CD8-positive, alpha-beta memory T cell (primary cell): ENCODE measurements at regions not wholly inside any gene's neighbourhood (a gene's known extent, or its start where the extent isn't known, plus 50 kb on each side); places are given as distances from the start of the nearest gene placed in this dataset.

Experiments used
- CTCF ChIA-PET: fragments of 350-600 bp; sonication (Branson Sonifier 250); formaldehyde crosslinking; loops from one replicate; lab custom pipeline; 2021; ENCODE audit warnings: antibody characterized with exemption; lab: Charles Lee
- POLR2A ChIA-PET: fragments of 350-600 bp; sonication (Branson Sonifier 250); formaldehyde crosslinking; loops from one replicate; lab custom pipeline; 2021; ENCODE audit warnings: antibody characterized with exemption; lab: Charles Lee
- DNase-seq, 5 donors: peaks; one replicate each; pipeline versions ENCODE4 v3.0.0 to v3.0.0-alpha.2; 2020 to 2022; ENCODE audit warnings: mixed read lengths in 1 of 5
- H3K27ac ChIP-seq: one replicate; pipeline ENCODE4 v1.7.0; 2013; ENCODE audit warnings: low read depth, mild to moderate bottlenecking, low read length, moderate library complexity
- H3K27me3 ChIP-seq: 2 replicates; pipeline ENCODE4 v1.7.0; 2013; ENCODE audit warnings: low read length, mild to moderate bottlenecking; ENCODE audit not compliant: insufficient read depth, poor library complexity, severe bottlenecking
- H3K36me3 ChIP-seq: 2 replicates; pipeline ENCODE4 v1.7.0; 2013; ENCODE audit warnings: mild to moderate bottlenecking, low read length, moderate library complexity; ENCODE audit not compliant: insufficient read depth
- H3K4me1 ChIP-seq: 2 replicates; pipeline ENCODE4 v1.7.0; 2013; ENCODE audit warnings: mild to moderate bottlenecking, low read length, moderate library complexity; ENCODE audit not compliant: insufficient read depth
- H3K4me3 ChIP-seq: 2 replicates; pipeline ENCODE4 v1.7.0; 2013; ENCODE audit warnings: mild to moderate bottlenecking, low read length
- H3K9me3 ChIP-seq: 2 replicates; pipeline ENCODE4 v1.7.0; 2013; ENCODE audit warnings: mild to moderate bottlenecking, low read length
- H3K27ac Mint-ChIP-seq, 8 donors: one replicate each; pipeline ENCODE4 v1.8.0; 2020 to 2021; ENCODE audit warnings: mixed read lengths in 8 of 8, mild to moderate bottlenecking in 6 of 8, inconsistent platforms in 3 of 8, moderate library complexity in 3 of 8
- H3K27me3 Mint-ChIP-seq, 2 donors: one replicate each; pipeline ENCODE4 v1.8.0; 2020 to 2021; ENCODE audit warnings: mixed read lengths in 2 of 2, mild to moderate bottlenecking in 1 of 2, moderate library complexity in 1 of 2
- H3K36me3 Mint-ChIP-seq, 3 donors: one replicate each; pipeline ENCODE4 v1.8.0; 2020 to 2021; ENCODE audit warnings: mixed read lengths in 3 of 3, inconsistent platforms in 1 of 3, mild to moderate bottlenecking in 1 of 3
- H3K4me1 Mint-ChIP-seq, 3 donors: one replicate each; pipeline ENCODE4 v1.8.0; 2020 to 2021; ENCODE audit warnings: mixed read lengths in 3 of 3, inconsistent platforms in 1 of 3, mild to moderate bottlenecking in 1 of 3
- H3K4me3 Mint-ChIP-seq, 7 donors: one replicate each; pipeline ENCODE4 v1.8.0; 2020 to 2021; ENCODE audit warnings: mixed read lengths in 7 of 7, mild to moderate bottlenecking in 6 of 7, moderate library complexity in 4 of 7, inconsistent platforms in 2 of 7
- H3K9me3 Mint-ChIP-seq, 5 donors: one replicate each; pipeline ENCODE4 v1.8.0; 2020 to 2022; ENCODE audit warnings: mixed read lengths in 5 of 5, mild to moderate bottlenecking in 3 of 5, moderate library complexity in 2 of 5, inconsistent platforms in 1 of 5

- Histone ChIP-seq H3K27me3 (no peaks in the 10 kb centered on the region), H3K36me3 (no peaks in the 10 kb centered on the region), H3K9me3 (no peaks in the 10 kb centered on the region), H3K27ac (no peak overlapping the region), H3K4me1 (no peaks in the 10 kb centered on the region), H3K4me3 (no peak overlapping the region)
- Mint-ChIP-seq H3K27ac (no peak overlapping the region), H3K36me3 (no peaks in the 10 kb centered on the region), H3K4me3 (no peak overlapping the region), H3K4me1 (no peaks in the 10 kb centered on the region), H3K9me3 (no peaks in the 10 kb centered on the region), H3K27me3 (peaks cover 0 to 3% of the 10 kb centered on the region in 2 donors)
- no peak for DNase-seq
- ChIA-PET POLR2A (no interaction called here), CTCF (no interaction called here)
These were observed 165.0 kb downstream of the FMR1NB start for GRCh38 chrX:148146121-148146520.

- Mint-ChIP-seq H3K27me3 (peaks cover 3 to 10% of the 10 kb centered on the region in 2 donors), H3K4me1 (no peaks in the 10 kb centered on the region), H3K9me3 (no peaks in the 10 kb centered on the region), H3K4me3 (no peak overlapping the region), H3K27ac (no peak overlapping the region), H3K36me3 (no peaks in the 10 kb centered on the region)
- Histone ChIP-seq H3K27ac (no peak overlapping the region), H3K9me3 (no peaks in the 10 kb centered on the region), H3K36me3 (no peaks in the 10 kb centered on the region), H3K4me3 (no peak overlapping the region), H3K27me3 (no peaks in the 10 kb centered on the region), H3K4me1 (no peaks in the 10 kb centered on the region)
- POLR2A ChIA-PET = no interaction called here
- no peak for DNase-seq
- CTCF ChIA-PET = no interaction called here
These were observed 175.8 kb downstream of the FMR1NB start for GRCh38 chrX:148156986-148157385.

GRCh38 chrX:148159796-148160195, 178.7 kb downstream of the FMR1NB start:
- H3K36me3 Mint-ChIP-seq = no peaks in the 10 kb centered on the region
- H3K36me3 ChIP-seq = no peaks in the 10 kb centered on the region
- no peak overlapping the region for H3K4me3 Mint-ChIP-seq
- H3K4me1 ChIP-seq = no peaks in the 10 kb centered on the region
- H3K27me3 ChIP-seq = no peaks in the 10 kb centered on the region
- H3K27ac Mint-ChIP-seq = no peak overlapping the region
- no peaks in the 10 kb centered on the region for H3K4me1 Mint-ChIP-seq
- H3K27ac ChIP-seq = no peak overlapping the region
- peaks cover 3 to 11% of the 10 kb centered on the region in 2 donors for H3K27me3 Mint-ChIP-seq
- peaks cover 0 to 2% (median 0%) of the 10 kb centered on the region in 5 donors for H3K9me3 Mint-ChIP-seq
- no peaks in the 10 kb centered on the region for H3K9me3 ChIP-seq
- no peak for DNase-seq
- ChIA-PET POLR2A (no interaction called here), CTCF (no interaction called here)
- no peak overlapping the region for H3K4me3 ChIP-seq

GRCh38 chrX:148161701-148162100, 180.6 kb downstream of the FMR1NB start:
- no peaks in the 10 kb centered on the region for H3K4me1 ChIP-seq
- no peaks in the 10 kb centered on the region for H3K27me3 ChIP-seq
- no peaks in the 10 kb centered on the region for H3K36me3 Mint-ChIP-seq
- H3K27me3 Mint-ChIP-seq = peaks cover 3 to 10% of the 10 kb centered on the region in 2 donors
- H3K27ac Mint-ChIP-seq = no peak overlapping the region
- H3K36me3 ChIP-seq = no peaks in the 10 kb centered on the region
- no peak overlapping the region for H3K4me3 Mint-ChIP-seq
- no peak for DNase-seq
- no peaks in the 10 kb centered on the region for H3K9me3 ChIP-seq
- POLR2A ChIA-PET = no interaction called here
- H3K4me1 Mint-ChIP-seq = no peaks in the 10 kb centered on the region
- no peak overlapping the region for H3K27ac ChIP-seq
- CTCF ChIA-PET = no interaction called here
- no peak overlapping the region for H3K4me3 ChIP-seq
- peaks cover 0 to 2% (median 0%) of the 10 kb centered on the region in 5 donors for H3K9me3 Mint-ChIP-seq

- no peak overlapping the region for H3K27ac ChIP-seq
- H3K4me3 Mint-ChIP-seq = no peak overlapping the region
- H3K27me3 ChIP-seq = no peaks in the 10 kb centered on the region
- H3K36me3 ChIP-seq = no peaks in the 10 kb centered on the region
- no peaks in the 10 kb centered on the region for H3K4me1 ChIP-seq
- DNase-seq = no peak
- POLR2A ChIA-PET = no interaction called here
- H3K9me3 Mint-ChIP-seq = peaks cover 0 to 2% (median 0%) of the 10 kb centered on the region in 5 donors
- no peaks in the 10 kb centered on the region for H3K36me3 Mint-ChIP-seq
- no peaks in the 10 kb centered on the region for H3K4me1 Mint-ChIP-seq
- H3K27me3 Mint-ChIP-seq = peaks cover 0 to 2% of the 10 kb centered on the region in 2 donors
- no peak overlapping the region for H3K4me3 ChIP-seq
- CTCF ChIA-PET = no interaction called here
- H3K9me3 ChIP-seq = no peaks in the 10 kb centered on the region
- no peak overlapping the region for H3K27ac Mint-ChIP-seq
These were observed 204.5 kb downstream of the FMR1NB start for GRCh38 chrX:148185631-148186030.

GRCh38 chrX:148192547-148192946, 211.4 kb downstream of the FMR1NB start:
- Histone ChIP-seq H3K27me3 (no peaks in the 10 kb centered on the region), H3K36me3 (no peaks in the 10 kb centered on the region), H3K4me1 (no peaks in the 10 kb centered on the region), H3K4me3 (no peak overlapping the region), H3K9me3 (no peaks in the 10 kb centered on the region), H3K27ac (no peak overlapping the region)
- H3K27me3 Mint-ChIP-seq = peaks cover 0 to 2% of the 10 kb centered on the region in 2 donors
- H3K9me3 Mint-ChIP-seq = peaks cover 0 to 2% (median 0%) of the 10 kb centered on the region in 5 donors
- no peak overlapping the region for H3K27ac Mint-ChIP-seq
- no peaks in the 10 kb centered on the region for H3K36me3 Mint-ChIP-seq
- no peak overlapping the region for H3K4me3 Mint-ChIP-seq
- POLR2A ChIA-PET = no interaction called here
- CTCF ChIA-PET = no interaction called here
- H3K4me1 Mint-ChIP-seq = no peaks in the 10 kb centered on the region
- no peak for DNase-seq

GRCh38 chrX:148193759-148194158, 212.6 kb downstream of the FMR1NB start:
- H3K36me3 Mint-ChIP-seq = no peaks in the 10 kb centered on the region
- no peaks in the 10 kb centered on the region for H3K27me3 Mint-ChIP-seq
- no peak for DNase-seq
- Histone ChIP-seq H3K4me3 (no peak overlapping the region), H3K36me3 (no peaks in the 10 kb centered on the region), H3K4me1 (no peaks in the 10 kb centered on the region), H3K27me3 (no peaks in the 10 kb centered on the region), H3K27ac (no peak overlapping the region), H3K9me3 (no peaks in the 10 kb centered on the region)
- ChIA-PET POLR2A (no interaction called here), CTCF (no interaction called here)
- no peak overlapping the region for H3K27ac Mint-ChIP-seq
- no peaks in the 10 kb centered on the region for H3K9me3 Mint-ChIP-seq
- H3K4me1 Mint-ChIP-seq = no peaks in the 10 kb centered on the region
- no peak overlapping the region for H3K4me3 Mint-ChIP-seq

GRCh38 chrX:148203531-148203930, 222.4 kb downstream of the FMR1NB start:
- Histone ChIP-seq H3K27ac (no peak overlapping the region), H3K27me3 (no peaks in the 10 kb centered on the region), H3K36me3 (no peaks in the 10 kb centered on the region), H3K9me3 (no peaks in the 10 kb centered on the region), H3K4me1 (no peaks in the 10 kb centered on the region), H3K4me3 (no peak overlapping the region)
- DNase-seq = no peak
- H3K36me3 Mint-ChIP-seq = no peaks in the 10 kb centered on the region
- peaks cover 0 to 5% (median 0%) of the 10 kb centered on the region in 3 donors for H3K4me1 Mint-ChIP-seq
- H3K27me3 Mint-ChIP-seq = peaks cover 0 to 3% of the 10 kb centered on the region in 2 donors
- H3K4me3 Mint-ChIP-seq = no peak overlapping the region
- ChIA-PET POLR2A (interaction anchor here (0.8 kb wide), 1 partner anchor 296 kb away, joined by 4 read pairs; no protein-coding TSS in a partner anchor), CTCF (no interaction called here)
- peaks cover 0 to 5% (median 0%) of the 10 kb centered on the region in 5 donors for H3K9me3 Mint-ChIP-seq
- no peak overlapping the region for H3K27ac Mint-ChIP-seq
